ENCODE measurements at regions not wholly inside any gene's neighbourhood (a gene's known extent, or its start where the extent isn't known, plus 50 kb on each side); places are given as distances from the start of the nearest gene placed in this dataset.

DNA sequence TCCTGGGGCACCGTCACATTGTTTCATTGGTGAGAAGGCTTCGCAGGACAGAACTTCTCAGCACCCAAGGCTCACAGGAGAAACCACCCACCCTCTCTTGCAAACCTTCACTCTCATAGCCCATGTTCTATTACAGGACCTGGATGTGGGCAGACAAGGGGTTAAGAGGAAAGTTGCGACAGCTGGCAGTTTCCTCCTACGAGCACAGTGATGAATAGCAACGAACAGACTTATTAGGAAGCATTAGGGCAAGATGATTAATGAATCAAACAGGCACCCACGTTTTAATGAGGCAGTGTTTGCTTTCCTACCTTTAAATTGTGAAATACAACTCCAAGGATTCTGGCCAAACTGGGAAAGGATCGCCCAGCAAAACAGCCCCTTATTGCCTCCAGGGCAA is 339.3 kb downstream of the DRD1 start:
- TF ChIP-seq, protein P1, sequence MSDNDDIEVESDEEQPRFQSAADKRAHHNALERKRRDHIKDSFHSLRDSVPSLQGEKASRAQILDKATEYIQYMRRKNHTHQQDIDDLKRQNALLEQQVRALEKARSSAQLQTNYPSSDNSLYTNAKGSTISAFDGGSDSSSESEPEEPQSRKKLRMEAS (IDR thresholded peaks at IDR 0.05; ENCODE audit: low read depth, low read length): no peak
- TF ChIP-seq POLR2A (IDR thresholded peaks at IDR 0.05; ENCODE audit: extremely low read depth, insufficient read length) (no peak), MYC (IDR thresholded peaks at IDR 0.05; ENCODE audit: low read depth, low read length) (no peak)
- TF ChIP-seq, protein P2, sequence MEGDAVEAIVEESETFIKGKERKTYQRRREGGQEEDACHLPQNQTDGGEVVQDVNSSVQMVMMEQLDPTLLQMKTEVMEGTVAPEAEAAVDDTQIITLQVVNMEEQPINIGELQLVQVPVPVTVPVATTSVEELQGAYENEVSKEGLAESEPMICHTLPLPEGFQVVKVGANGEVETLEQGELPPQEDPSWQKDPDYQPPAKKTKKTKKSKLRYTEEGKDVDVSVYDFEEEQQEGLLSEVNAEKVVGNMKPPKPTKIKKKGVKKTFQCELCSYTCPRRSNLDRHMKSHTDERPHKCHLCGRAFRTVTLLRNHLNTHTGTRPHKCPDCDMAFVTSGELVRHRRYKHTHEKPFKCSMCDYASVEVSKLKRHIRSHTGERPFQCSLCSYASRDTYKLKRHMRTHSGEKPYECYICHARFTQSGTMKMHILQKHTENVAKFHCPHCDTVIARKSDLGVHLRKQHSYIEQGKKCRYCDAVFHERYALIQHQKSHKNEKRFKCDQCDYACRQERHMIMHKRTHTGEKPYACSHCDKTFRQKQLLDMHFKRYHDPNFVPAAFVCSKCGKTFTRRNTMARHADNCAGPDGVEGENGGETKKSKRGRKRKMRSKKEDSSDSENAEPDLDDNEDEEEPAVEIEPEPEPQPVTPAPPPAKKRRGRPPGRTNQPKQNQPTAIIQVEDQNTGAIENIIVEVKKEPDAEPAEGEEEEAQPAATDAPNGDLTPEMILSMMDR (IDR thresholded peaks at IDR 0.05; ENCODE audit: low read depth, low read length): no peak
- no peak overlapping the region for H3K4me3 ChIP-seq (ENCODE audit: low read depth, low read length)
- no peak for DNase-seq (ENCODE audit: low read depth)

DNA sequence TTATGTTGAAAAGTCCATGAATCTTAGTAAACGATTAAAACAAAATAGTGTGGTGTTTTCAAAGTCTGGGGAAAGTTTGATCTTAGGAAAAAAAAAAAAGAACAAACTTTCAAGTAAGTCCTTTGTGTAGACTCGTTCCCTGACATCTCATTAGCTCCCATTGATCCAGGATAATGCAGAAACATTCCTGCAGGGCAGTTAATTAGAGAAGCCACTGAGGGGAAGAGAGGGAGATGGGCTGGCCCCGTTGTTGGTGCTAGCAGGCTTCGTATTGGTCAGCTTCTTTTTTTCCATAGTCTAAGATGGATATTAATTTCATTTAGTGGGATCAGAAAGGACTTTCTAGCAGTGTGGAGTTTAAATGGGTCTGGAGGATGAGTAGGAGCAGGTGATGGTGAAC is 340.2 kb downstream of the DRD1 start:
- TF ChIP-seq, protein P2 (IDR thresholded peaks at IDR 0.05; ENCODE audit: low read depth, low read length): no peak
- TF ChIP-seq, protein P1 (IDR thresholded peaks at IDR 0.05; ENCODE audit: low read depth, low read length): no peak
- no peak for TF ChIP-seq MYC (IDR thresholded peaks at IDR 0.05; ENCODE audit: low read depth, low read length)
- H3K4me3 ChIP-seq (ENCODE audit: low read depth, low read length): no peak overlapping the region
- DNase-seq (ENCODE audit: low read depth): no peak

DNA sequence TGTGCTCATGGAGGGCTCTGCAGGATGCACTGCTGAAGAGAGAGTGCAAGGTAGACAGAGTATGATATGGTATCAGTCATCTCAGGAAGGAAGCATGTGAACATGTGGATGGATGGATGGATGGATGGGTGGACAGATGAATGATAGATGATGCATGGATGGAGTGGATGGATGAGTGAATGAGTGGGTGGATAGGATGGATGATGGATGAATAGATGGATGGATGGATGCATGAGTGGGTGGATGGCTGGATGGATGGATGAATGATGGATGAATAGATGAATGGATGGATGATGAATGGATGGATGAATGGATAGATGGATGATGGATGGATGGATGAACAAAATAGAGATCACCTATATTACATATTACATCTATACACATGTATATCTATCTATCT is 341.3 kb downstream of the DRD1 start:
- no peak for DNase-seq (ENCODE audit: low read depth)
- TF ChIP-seq, protein P2 (IDR thresholded peaks at IDR 0.05; ENCODE audit: low read depth, low read length): no peak
- TF ChIP-seq, protein P1 (IDR thresholded peaks at IDR 0.05; ENCODE audit: low read depth, low read length): no peak
- TF ChIP-seq MYC (IDR thresholded peaks at IDR 0.05; ENCODE audit: low read depth, low read length) (no peak), POLR2A (IDR thresholded peaks at IDR 0.05; ENCODE audit: extremely low read depth, insufficient read length) (no peak)
- H3K4me3 ChIP-seq (ENCODE audit: low read depth, low read length): no peak overlapping the region

DNA sequence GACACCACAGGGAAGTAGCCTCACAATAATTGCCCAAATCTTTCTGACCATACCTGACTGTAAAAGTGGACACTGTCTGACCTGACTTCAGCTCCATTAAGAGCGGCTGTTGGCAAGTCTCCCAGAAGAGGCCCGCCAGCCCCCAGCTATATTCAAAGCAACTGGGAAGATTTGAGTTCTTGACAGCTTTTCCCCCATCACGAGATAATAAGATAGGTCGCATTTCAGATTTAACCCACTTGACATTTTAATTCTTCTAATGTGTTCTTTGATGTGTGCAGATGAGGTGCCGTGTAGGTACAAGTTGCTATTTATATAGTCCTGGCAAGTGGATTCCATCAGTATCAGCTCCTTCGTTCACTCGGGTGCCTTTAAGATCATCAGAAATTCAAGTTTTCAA is 345.7 kb downstream of the DRD1 start:
- TF ChIP-seq, protein P1 (IDR thresholded peaks at IDR 0.05; ENCODE audit: low read depth, low read length): no peak
- TF ChIP-seq POLR2A (IDR thresholded peaks at IDR 0.05; ENCODE audit: extremely low read depth, insufficient read length) (no peak), MYC (IDR thresholded peaks at IDR 0.05; ENCODE audit: low read depth, low read length) (no peak)
- TF ChIP-seq, protein P2 (IDR thresholded peaks at IDR 0.05; ENCODE audit: low read depth, low read length): no peak
- DNase-seq (ENCODE audit: low read depth): no peak
- no peak overlapping the region for H3K4me3 ChIP-seq (ENCODE audit: low read depth, low read length)

DNA sequence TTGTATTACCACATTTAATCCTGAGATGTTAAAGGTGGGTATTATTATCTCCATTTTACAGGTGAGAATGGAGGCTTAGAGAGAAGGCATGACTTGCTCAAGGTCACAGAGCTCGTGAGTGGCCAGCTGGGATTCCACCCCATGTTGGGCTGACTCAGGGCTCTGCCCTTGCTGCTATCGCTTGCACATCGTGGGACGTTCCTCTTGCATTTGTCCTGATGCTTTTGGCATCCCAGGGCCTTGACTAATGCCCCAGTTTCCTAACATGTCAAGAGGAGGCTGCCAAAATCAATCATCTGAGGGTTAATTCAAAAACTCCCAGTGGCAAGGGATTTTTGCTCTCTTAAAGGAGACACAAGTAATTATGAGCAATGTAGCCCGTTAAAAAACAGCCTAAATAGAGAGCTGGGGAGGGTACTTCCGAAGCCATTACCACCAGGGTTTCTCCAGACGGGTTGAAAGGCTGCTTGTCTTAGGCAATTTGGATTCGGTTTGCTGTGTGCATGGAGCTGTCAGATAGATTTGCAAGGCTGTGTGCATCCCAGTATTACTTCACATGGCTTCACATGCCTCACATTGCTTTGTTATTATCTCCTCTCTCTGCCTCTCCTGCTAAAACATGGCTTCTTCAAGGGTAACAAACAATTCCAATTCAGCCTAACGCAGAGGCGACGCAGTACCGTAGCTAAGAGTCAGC is 347.4 kb downstream of the DRD1 start:
- no peak for DNase-seq (ENCODE audit: low read depth)
- TF ChIP-seq, protein P2 (IDR thresholded peaks at IDR 0.05; ENCODE audit: low read depth, low read length): no peak
- TF ChIP-seq POLR2A (IDR thresholded peaks at IDR 0.05; ENCODE audit: extremely low read depth, insufficient read length) (no peak), MYC (IDR thresholded peaks at IDR 0.05; ENCODE audit: low read depth, low read length) (no peak)
- TF ChIP-seq, protein P1 (IDR thresholded peaks at IDR 0.05; ENCODE audit: low read depth, low read length): no peak
- H3K4me3 ChIP-seq (ENCODE audit: low read depth, low read length): no peak overlapping the region

Measured in NB4 (cell line).